Heart right ventricle (tissue), 16 donors: ENCODE measurements at regions not wholly inside any gene's neighbourhood (a gene's known extent, or its start where the extent isn't known, plus 50 kb on each side); places are given as distances from the start of the nearest gene placed in this dataset.

ENCODE experiments used
- ATAC-seq, 8 donors: fragments of 200-7000 bp; cut with Tn5 transposase; one replicate each; pipeline ENCODE4 v1.9.1; 2020; ENCODE audit warnings: mild to moderate bottlenecking in 8 of 8, moderate library complexity in 8 of 8, moderate number of reproducible peaks in 1 of 8
- DNase-seq, 2 donors: peaks; one replicate each; pipeline ENCODE4 v3.0.0-alpha.2; 2020
- H3K27ac ChIP-seq, 10 donors: fragments of 200-600 bp; sonication (generic) in 2 of 10; one replicate each; pipeline versions ENCODE4 v1.5.0 to v1.8.0; 2020 to 2022; ENCODE audit warnings: mild to moderate bottlenecking in 3 of 10
- H3K27me3 ChIP-seq, 7 donors: fragments of 200-600 bp; one replicate each; pipeline ENCODE4 v1.8.0; 2021 to 2022; ENCODE audit warnings: mild to moderate bottlenecking in 2 of 7
- H3K36me3 ChIP-seq, 9 donors: fragments of 200-600 bp; sonication (generic) in 1 of 9; one replicate each; pipeline versions ENCODE4 v1.5.0 to v1.8.0; 2020 to 2022; ENCODE audit warnings: mild to moderate bottlenecking in 2 of 9
- H3K4me1 ChIP-seq, 9 donors: fragments of 200-600 bp; sonication (generic) in 1 of 9; one replicate each; pipeline versions ENCODE4 v1.5.0 to v1.8.0; 2020 to 2022; ENCODE audit warnings: mild to moderate bottlenecking in 4 of 9
- H3K4me3 ChIP-seq, 10 donors: fragments of 200-600 bp; sonication (generic) in 2 of 10; one replicate each; pipeline versions ENCODE4 v1.5.0 to v1.8.0; 2020 to 2022; ENCODE audit warnings: mild to moderate bottlenecking in 7 of 10, moderate library complexity in 2 of 10
- H3K9me3 ChIP-seq, 11 donors: fragments of 200-600 bp in 10 of 11; sonication (generic) in 2 of 11; one replicate each; pipeline versions ENCODE4 v1.5.0 to v1.8.0; 2013 to 2022; ENCODE audit warnings: mild to moderate bottlenecking in 2 of 11, control low read depth in 1 of 11, moderate library complexity in 1 of 11
- CTCF ChIP-seq, 9 donors: fragments of 200-600 bp; sonication (generic) in 2 of 9; IDR thresholded peaks; one replicate each; pipeline versions ENCODE4 v1.5.0 to v1.8.0; 2021 to 2022; ENCODE audit warnings: antibody characterized with exemption in 9 of 9, mild to moderate bottlenecking in 5 of 9, moderate library complexity in 1 of 9
- WGBS, 2 donors: extraction: QIAGEN DNeasy Blood & Tissue Kit; methylation state at CpG; one replicate each; pipeline ENCODE4 v1.1.7; 2013; ENCODE audit warnings: inconsistent platforms in 1 of 2; 5-methylcytosine and 5-hydroxymethylcytosine counted together
- intact Hi-C, 10 donors: fragments of 100-400 bp; cut with DNase I; formaldehyde crosslinking; loops; one replicate each; pipeline versions ENCODE4 v1.11.1 to v1.14.2; 2022
- donor health status: Arrhythmogenic right ventricular cardiomyopathy.
- donor health status: ischemic (EF 13 %, LVEDD 7.1; RV severe dilation, severe dysfunction).
- donor health status: healthy with polysubstance abuse.
- donor health status: DM: no; HTN: yes; CAD: no.
- donor health status: DM: no; HTN: no; CAD: no.
- donor health status: ischemic (EF 25% LVEDD 6.9; RV normal size, moderate dysfunction).
- donor health status: ischemic (EF 25% LVEDD 5.7; RV mildly dilated, moderate dysfunction).
- donor health status: healthy.
- donor health status: DM: yes; HTN: yes; CAD: no.
- donor health status: Ischemic cardiomyopathy.
- donor health status: ischemic (EF 35%, LVEDD 5.7; RV mildly dilated, moderate dysfunction).
- donor health status: nonischemic (EF 11% LVEDD 7.7; RV severe dilation, severe dysfunction).
- donor health status: DM: yes; HTN: yes; CAD: no.
- donor health status: PGD.
- donor health status: ischemic (EF 29% LVEDD 5.4; RV normal size, mild dysfunction).
- donor health status: nonischemic (EF 23%, LVEDD 6.1; RV moderate dilation, normal function).

GRCh38 chr20:55744896-55745295 is 260.4 kb downstream of the CBLN4 start:
- Histone ChIP-seq H3K27me3 (no peaks in the 10 kb centered on the region), H3K4me1 (no peaks in the 10 kb centered on the region), H3K4me3 (no peak overlapping the region), H3K36me3 (no peaks in the 10 kb centered on the region), H3K9me3 (peaks cover 0 to 4% (median 0%) of the 10 kb centered on the region in 11 donors), H3K27ac (no peak overlapping the region)
- 54 to 60% methylated on average over 10 of the region's 10 CpGs for WGBS, 2 donors
- no peak for TF ChIP-seq CTCF (IDR thresholded peaks at IDR 0.05)
- DNase-seq = no peak
- intact Hi-C loops = no loop called here
- peak in 1 of 8 donors; percentile 42 for ATAC-seq

GRCh38 chr20:55741801-55742200 is 263.5 kb downstream of the CBLN4 start:
- Histone ChIP-seq H3K4me3 (no peak overlapping the region), H3K36me3 (no peaks in the 10 kb centered on the region), H3K9me3 (no peaks in the 10 kb centered on the region), H3K27ac (no peak overlapping the region), H3K4me1 (no peaks in the 10 kb centered on the region), H3K27me3 (no peaks in the 10 kb centered on the region)
- 87 to 89% methylated on average over 3 of the region's 3 CpGs for WGBS, 2 donors
- no peak for DNase-seq
- intact Hi-C loops = no loop called here
- no peak for TF ChIP-seq CTCF (IDR thresholded peaks at IDR 0.05)
- no peak for ATAC-seq

- DNase-seq (no peak), ATAC-seq (no peak)
- Histone ChIP-seq H3K27ac (no peak overlapping the region), H3K36me3 (no peaks in the 10 kb centered on the region), H3K4me3 (no peak overlapping the region), H3K4me1 (no peaks in the 10 kb centered on the region), H3K9me3 (no peaks in the 10 kb centered on the region), H3K27me3 (peaks cover 0 to 3% (median 0%) of the 10 kb centered on the region in 7 donors)
- TF ChIP-seq CTCF (IDR thresholded peaks at IDR 0.05) = no peak
- intact Hi-C loops = no loop called here
- 86 to 91% methylated on average over 8 of the region's 8 CpGs for whole genome bisulfite sequencing, 2 donors
These were observed 265.2 kb downstream of the CBLN4 start for GRCh38 chr20:55740076-55740475.

DNA sequence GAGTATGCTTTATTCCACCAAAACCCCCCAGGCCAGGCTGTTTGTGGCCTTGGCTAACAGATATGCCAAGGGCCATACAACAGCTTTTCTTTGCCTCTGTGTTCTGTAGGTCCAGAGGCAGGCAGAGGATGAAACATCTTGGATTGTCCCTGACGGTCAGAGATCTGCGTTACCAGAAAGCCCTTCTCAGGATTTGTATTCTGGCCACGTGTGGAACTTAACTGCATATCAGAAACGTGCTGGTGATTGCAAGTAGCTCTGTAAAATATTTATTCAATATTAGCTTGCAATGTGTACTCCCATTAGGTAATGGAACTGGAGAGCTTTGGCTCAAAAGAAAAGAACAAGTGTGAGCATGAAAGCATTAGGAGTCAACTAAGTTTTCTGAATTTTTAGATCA is 275.0 kb downstream of the CBLN4 start:
- no peaks in the 10 kb centered on the region for H3K9me3 ChIP-seq
- H3K4me3 ChIP-seq = no peak overlapping the region
- WGBS, 2 donors = 62 to 67% methylated on average over 4 of the region's 4 CpGs
- TF ChIP-seq CTCF (IDR thresholded peaks at IDR 0.05) = no peak
- DNase-seq (no peak), ATAC-seq (no peak)
- intact Hi-C loops = no loop called here
- H3K27me3 ChIP-seq = peaks cover 0 to under 1% (median 0%) of the 10 kb centered on the region in 7 donors
- no peaks in the 10 kb centered on the region for H3K36me3 ChIP-seq
- H3K4me1 ChIP-seq = no peaks in the 10 kb centered on the region
- no peak overlapping the region for H3K27ac ChIP-seq
